GM12892 (cell line): ENCODE measurements at regions not wholly inside any gene's neighbourhood (a gene's known extent, or its start where the extent isn't known, plus 50 kb on each side); places are given as distances from the start of the nearest gene placed in this dataset.

Experiments used
- POLR2A ChIP-seq: IDR thresholded peaks from 2 replicates; pipeline ENCODE4 v1.6.1; 2011; ENCODE audit warnings: low read depth, low read length, control low read depth
- POLR2AphosphoS5 ChIP-seq: IDR thresholded peaks from 2 replicates; pipeline ENCODE4 v1.6.1; 2011; ENCODE audit warnings: low read depth, low read length, control low read depth

- TF ChIP-seq POLR2AphosphoS5: no peak
- no peak for TF ChIP-seq POLR2A
Measured at GRCh38 chr6:141359953-141360352, 772.8 kb upstream of the GJE1 start.
